ENCODE measurements at regions not wholly inside any gene's neighbourhood (a gene's known extent, or its start where the extent isn't known, plus 50 kb on each side); places are given as distances from the start of the nearest gene placed in this dataset.

DNA sequence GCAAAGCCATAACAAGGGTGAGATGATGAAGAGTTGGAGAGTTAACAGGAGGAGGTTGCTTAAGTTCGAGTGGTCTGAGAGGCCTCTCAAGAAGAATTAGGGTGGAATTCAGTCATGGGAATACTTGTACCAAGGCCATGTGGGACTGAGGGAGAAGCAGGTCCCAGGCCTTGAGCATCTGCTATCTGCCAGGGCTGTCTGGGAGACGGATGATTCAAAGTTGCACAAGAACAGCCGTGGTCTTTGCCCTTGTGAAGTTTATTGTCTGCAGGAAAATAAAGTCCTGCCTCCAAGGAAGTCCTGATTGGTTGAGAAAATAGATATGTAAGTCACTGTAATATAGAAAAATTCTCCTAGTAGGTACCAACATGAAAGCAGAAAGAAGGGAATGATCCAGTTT lies 178.8 kb upstream of the RFC3 start:
- no peak overlapping the region for H3K4me3 ChIP-seq
- in situ Hi-C loops (cut with MboI; ENCODE audit: low pct_unique_long_range_greater_than_20kb in 2 of 9, low sequenced_read_pairs in 9 of 9, unreplicated experiment in 9 of 9) = no loop called here
- peaks cover 25 to 26% of the 10 kb centered on the region in 2 donors for H3K4me1 ChIP-seq (replicated peaks in 1 of 2)
- 13 to 60% (median 27%) methylated on average over 1 to 3 of the region's 3 CpGs; no CpG with 5 or more reads in 1 of the 10 experiments for WGBS, 10 experiments
- no peak for ATAC-seq (replicated peaks in 6 of 8)
- no peak overlapping the region for H3K27ac ChIP-seq

DNA sequence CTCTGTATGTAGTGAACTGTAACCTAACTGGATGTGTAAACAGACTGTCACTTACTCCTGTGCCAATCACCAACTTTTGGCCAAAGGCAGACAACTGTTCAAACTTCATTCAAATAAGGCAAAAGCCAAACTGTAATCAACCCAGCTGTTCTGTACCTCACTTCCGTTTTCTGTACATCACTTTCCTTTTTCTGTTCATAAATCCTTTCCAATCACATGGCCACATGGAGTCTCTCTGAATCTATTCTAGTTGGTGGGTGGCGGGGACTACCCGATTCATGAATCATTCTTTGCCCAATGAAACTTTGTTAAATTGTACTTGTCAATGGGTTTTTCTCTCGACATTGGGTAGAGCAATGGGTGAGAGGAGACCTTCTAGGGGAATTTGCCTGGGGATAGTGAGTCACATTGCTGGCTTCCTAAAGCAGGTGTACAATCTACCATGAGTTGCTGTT lies 178.3 kb upstream of the RFC3 start:
- ATAC-seq (replicated peaks in 6 of 8) = no peak
- in situ Hi-C loops (cut with MboI; ENCODE audit: low pct_unique_long_range_greater_than_20kb in 2 of 9, low sequenced_read_pairs in 9 of 9, unreplicated experiment in 9 of 9) = no loop called here
- H3K4me1 ChIP-seq (replicated peaks in 1 of 2) = peaks cover 20 to 21% of the 10 kb centered on the region in 2 donors
- 84 to 100% (median 94%) methylated on average over 1 to 4 of the region's 4 CpGs; no CpG with 5 or more reads in 2 of the 10 experiments for WGBS, 10 experiments
- H3K27ac ChIP-seq = no peak overlapping the region
- H3K4me3 ChIP-seq = no peak overlapping the region

DNA sequence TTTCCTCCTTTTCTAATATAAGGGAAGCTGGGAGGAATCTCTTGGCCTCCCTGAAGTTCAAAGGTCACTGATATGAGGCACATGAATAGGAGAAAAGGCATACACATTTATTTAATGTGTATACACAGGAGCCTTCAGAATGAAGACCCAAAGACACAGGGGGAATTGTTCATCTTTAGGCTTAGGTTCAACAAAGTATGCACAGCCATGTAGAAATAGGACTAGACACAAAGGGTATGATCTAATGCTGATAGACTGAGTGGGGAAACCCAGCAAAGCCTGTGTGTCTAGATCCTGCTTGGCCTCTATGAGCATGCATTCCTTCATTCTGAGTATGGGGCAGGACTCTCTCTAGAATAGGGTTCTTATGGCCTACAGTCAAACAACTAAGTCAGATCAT lies 177.1 kb upstream of the RFC3 start:
- in situ Hi-C loops (cut with MboI; ENCODE audit: low pct_unique_long_range_greater_than_20kb in 2 of 9, low sequenced_read_pairs in 9 of 9, unreplicated experiment in 9 of 9) = no loop called here
- no peak overlapping the region for H3K27ac ChIP-seq
- peaks cover 18 to 20% of the 10 kb centered on the region in 2 donors for H3K4me1 ChIP-seq (replicated peaks in 1 of 2)
- no peak for ATAC-seq (replicated peaks in 6 of 8)
- H3K4me3 ChIP-seq = no peak overlapping the region

DNA sequence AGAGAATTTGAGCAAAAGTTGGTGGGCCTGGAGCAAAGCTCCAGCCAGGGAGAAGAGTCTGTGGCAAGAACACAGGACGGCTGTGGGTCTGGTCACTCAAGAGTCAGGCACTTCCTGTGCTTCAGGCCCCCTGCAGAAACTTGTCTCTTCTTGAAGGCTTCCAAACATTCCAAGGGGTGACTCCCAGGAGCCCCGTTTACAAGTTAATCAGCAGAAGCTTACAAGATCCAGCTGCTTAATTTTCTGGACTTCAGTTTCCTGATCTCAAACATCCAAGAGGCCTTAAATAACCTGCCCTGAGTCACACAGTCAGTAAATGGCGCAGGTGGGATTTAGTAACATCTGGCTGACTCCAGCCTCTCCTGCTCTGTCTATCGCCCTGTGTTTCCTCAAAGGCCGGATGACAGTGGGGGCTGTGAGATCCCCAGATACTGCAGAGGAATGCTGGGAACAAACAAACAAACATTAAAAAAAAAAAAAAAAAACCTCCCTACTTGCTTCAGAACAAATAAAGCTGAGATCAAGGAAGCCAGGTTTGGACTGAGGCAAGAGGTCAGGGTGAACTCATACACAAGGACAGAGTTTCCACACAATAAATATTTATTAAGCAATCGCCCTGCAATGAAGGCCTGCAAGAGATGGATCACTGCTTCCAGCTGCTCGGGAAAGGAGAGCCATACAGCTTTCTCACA lies 175.4 kb upstream of the RFC3 start:
- in situ Hi-C loops (cut with MboI; ENCODE audit: low pct_unique_long_range_greater_than_20kb in 2 of 9, low sequenced_read_pairs in 9 of 9, unreplicated experiment in 9 of 9) = no loop called here
- no peak overlapping the region for H3K4me3 ChIP-seq
- peaks cover 18 to 20% of the 10 kb centered on the region in 2 donors for H3K4me1 ChIP-seq (replicated peaks in 1 of 2)
- peak; percentile 55 to 94 (median 78) for ATAC-seq (replicated peaks in 6 of 8)
- H3K27ac ChIP-seq = no peak overlapping the region
- 0 to 97% (median 78%) methylated on average over 1 to 6 of the region's 7 CpGs for WGBS, 10 experiments

DNA sequence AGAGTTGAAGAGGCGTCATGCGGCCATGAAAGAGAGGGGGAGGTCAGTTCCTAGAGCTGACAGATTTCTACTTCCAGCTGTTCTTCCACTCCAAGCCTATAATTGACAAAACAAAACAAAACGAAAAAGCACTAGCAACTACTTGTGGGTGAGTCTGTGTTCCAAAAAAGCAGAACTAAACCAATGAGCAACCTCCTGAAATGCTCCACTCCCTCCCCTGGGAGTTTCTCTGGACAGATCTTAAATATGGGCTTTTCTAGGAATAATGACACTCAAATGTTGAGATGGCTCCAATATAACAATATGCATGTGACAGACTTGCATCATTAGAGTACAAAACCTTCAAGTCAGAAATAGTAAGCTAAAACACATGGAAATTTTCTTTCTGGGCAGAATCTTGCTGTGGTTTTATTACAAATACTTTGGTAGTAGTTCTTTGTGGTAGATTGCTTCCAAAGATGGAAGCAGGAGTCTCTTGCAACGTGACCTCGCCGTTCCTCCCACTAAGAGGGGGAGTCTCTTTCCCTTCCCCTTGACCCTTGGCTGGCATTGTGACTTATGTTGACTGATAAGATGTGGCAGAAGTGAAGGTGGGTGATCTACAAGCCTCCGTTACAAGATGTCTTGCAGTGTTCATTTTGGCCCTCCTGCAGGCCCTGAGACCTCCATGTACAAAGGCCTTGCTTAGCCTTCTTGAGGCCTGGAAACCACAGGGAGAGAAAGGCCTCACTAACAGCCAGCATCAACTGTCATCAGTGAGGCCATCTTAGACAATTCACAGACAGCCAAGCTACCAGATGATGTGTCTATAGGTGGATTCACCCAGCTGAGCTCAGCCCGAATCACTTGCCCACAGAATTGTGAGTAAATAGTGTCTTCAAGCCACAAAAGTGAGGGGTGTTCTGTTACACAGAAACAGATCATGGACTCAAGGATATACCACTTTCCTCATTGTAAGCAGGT lies 173.1 kb upstream of the RFC3 start:
- in situ Hi-C loops (cut with MboI; ENCODE audit: low pct_unique_long_range_greater_than_20kb in 2 of 9, low sequenced_read_pairs in 9 of 9, unreplicated experiment in 9 of 9) = no loop called here
- Histone ChIP-seq H3K4me3 (no peak overlapping the region), H3K27ac (no peak overlapping the region), H3K4me1 (replicated peaks in 1 of 2) (peaks cover 10 to 20% of the 10 kb centered on the region in 2 donors)
- peak in 2 of 8 experiments; percentile 4 for ATAC-seq (replicated peaks in 6 of 8)
- WGBS, 10 experiments = 43 to 100% (median 90%) methylated on average over 1 to 7 of the region's 8 CpGs

DNA sequence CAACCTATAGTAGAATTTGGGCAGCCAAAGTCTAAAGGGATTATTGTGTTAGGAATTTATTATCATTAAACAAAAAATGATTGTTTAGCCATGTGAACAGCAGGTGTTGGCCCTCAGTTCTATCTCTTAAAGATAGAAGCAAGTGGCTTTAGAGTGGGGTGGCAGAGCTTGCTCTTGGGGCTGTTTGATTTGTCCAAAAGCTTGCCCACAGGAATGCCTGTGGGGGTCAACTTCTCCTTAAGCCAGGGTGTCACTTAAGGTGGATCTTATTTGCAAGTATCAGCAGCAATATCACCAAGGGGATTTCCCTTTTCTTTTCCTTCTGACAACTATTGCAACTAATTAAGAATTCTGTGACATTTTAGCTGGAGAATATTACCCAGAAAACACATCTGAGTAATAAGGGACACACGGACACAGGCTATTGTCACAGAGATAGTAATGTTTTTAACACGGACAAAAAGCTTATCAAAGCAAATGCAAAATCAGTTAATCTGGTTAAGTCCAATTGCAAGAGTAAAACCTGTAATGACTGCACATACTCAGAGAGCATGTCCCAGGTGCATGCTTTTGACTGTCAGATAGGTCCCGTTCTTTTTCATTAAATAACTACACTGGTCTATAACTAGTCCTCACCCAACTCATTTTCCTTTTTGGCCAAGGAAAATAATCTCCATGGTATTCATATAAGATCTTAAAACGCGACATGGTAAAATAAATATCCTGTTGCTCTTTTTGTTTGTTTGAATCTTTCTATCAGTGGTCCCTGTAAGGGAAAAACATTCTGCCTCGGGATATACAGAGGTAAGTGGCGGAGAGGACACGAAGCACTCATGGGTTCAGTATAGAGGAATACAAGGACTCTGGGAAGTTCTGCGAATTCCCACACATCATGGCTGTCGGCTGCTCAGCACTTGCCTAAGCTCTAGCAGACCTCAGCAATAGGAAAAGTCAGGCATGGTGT lies 172.1 kb upstream of the RFC3 start:
- WGBS, 10 experiments = 87 to 100% (median 90%) methylated on average over 2 to 9 of the region's 10 CpGs; no CpG with 5 or more reads in 1 of the 10 experiments
- in situ Hi-C loops (cut with MboI; ENCODE audit: low pct_unique_long_range_greater_than_20kb in 2 of 9, low sequenced_read_pairs in 9 of 9, unreplicated experiment in 9 of 9) = no loop called here
- Histone ChIP-seq H3K4me1 (replicated peaks in 1 of 2) (peaks cover 10 to 14% of the 10 kb centered on the region in 2 donors), H3K27ac (no peak overlapping the region), H3K4me3 (no peak overlapping the region)
- no peak for ATAC-seq (replicated peaks in 6 of 8)

DNA sequence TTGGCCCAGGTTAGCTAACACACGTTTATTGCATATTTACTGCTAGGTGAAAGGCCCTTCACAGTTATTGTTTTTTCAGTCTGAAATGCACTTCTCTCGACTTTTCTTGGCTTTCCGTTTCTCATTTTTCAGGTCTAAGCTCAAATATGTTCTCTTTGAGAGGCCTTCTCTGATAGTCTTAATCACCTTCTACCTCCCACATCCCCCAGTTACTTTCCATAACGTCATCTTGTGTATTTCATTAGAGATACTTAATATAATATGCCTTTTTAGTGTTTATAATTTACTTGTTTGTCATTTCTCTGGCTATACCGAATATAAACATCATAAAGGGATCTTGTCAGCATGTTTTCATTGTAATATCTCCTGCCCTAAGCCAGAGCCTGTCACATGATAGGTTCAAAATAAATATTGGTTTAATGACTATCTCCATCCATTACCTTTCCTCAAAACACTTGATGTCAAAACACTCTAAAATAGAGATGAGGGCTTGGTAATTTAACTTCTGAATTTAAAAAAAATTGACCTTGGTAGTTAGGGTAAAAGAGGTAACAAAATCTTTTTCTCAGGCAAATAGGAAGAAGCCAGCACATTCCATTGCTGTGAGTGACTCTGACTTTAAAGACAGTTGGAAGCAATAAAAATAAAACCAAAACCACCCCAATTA lies 168.6 kb upstream of the RFC3 start:
- WGBS, 10 experiments = 26 to 98% (median 87%) methylated on average over 3 to 5 of the region's 5 CpGs
- H3K27ac ChIP-seq = no peak overlapping the region
- no peak for ATAC-seq (replicated peaks in 6 of 8)
- H3K4me3 ChIP-seq = no peak overlapping the region
- in situ Hi-C loops (cut with MboI; ENCODE audit: low pct_unique_long_range_greater_than_20kb in 2 of 9, low sequenced_read_pairs in 9 of 9, unreplicated experiment in 9 of 9) = no loop called here
- no peaks in the 10 kb centered on the region for H3K4me1 ChIP-seq (replicated peaks in 1 of 2)

DNA sequence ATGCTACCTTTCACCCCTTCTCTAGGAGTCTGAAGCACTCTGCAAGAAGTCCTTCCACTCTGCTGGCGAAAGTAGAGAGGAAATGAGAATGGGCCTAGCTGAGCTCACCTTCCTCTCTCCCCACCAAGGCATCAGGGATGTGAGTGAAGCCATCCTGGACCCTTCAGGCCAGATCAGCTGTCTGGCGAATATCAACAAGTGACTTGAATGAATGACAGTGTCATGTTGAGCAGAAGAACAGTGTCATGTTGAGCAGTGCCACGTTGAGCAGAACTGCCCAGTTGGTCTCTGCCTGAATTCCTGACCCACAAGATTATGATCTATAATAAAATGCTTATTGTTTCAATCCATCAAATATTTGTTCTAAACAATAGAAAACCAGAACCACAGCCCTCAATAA lies 166.2 kb upstream of the RFC3 start:
- Histone ChIP-seq H3K4me3 (no peak overlapping the region), H3K27ac (no peak overlapping the region), H3K4me1 (replicated peaks in 1 of 2) (no peaks in the 10 kb centered on the region)
- ATAC-seq (replicated peaks in 6 of 8) = no peak
- 25 to 100% (median 79%) methylated on average over 1 to 2 of the region's 3 CpGs; no CpG with 5 or more reads in 2 of the 10 experiments for WGBS, 10 experiments
- in situ Hi-C loops (cut with MboI; ENCODE audit: low pct_unique_long_range_greater_than_20kb in 2 of 9, low sequenced_read_pairs in 9 of 9, unreplicated experiment in 9 of 9) = no loop called here

DNA sequence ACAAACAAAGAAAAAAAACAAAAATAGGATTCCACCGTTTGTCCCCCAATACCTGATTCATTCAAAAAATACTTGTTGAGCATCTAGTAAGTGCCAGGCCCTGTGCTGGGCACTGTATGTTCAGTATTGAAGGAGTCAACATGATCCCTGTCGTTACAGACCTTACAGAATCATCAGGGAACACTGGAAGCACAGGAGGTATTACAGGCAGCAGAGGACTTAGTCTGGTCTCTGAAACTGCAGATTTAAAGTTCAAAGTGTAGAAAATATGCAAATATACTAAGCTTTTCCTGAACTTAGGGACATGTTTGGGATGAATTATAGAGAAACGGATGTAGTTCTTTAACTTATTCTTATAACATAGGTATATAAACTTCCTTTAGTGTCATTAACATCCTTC lies 160.7 kb upstream of the RFC3 start:
- no peak overlapping the region for H3K4me3 ChIP-seq
- no peak overlapping the region for H3K27ac ChIP-seq
- WGBS, 10 experiments = 68 to 100% (median 93%) methylated on average over 1 to 3 of the region's 3 CpGs; no CpG with 5 or more reads in 1 of the 10 experiments
- in situ Hi-C loops (cut with MboI; ENCODE audit: low pct_unique_long_range_greater_than_20kb in 2 of 9, low sequenced_read_pairs in 9 of 9, unreplicated experiment in 9 of 9) = no loop called here
- no peak for ATAC-seq (replicated peaks in 6 of 8)
- no peaks in the 10 kb centered on the region for H3K4me1 ChIP-seq (replicated peaks in 1 of 2)

DNA sequence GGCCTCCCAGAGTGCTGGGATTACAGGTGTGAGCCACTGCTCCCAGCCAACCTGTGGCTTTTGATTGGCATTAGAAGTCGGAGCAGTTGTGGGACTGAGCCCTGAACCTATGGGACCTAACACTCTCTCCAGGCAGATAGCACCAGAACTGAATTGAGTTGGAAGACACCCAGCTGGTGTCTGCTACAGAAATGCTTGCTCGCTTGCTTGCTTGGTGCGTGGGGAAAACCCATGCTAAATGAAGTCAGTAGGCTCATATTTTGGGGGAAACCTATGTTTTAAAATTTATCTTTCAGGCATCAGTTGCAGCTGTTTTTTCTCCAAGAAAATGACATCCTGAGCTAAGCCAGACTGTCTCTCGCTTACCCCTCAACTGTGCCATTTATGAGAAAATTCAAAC lies 158.5 kb upstream of the RFC3 start:
- ATAC-seq (replicated peaks in 6 of 8) = no peak
- in situ Hi-C loops (cut with MboI; ENCODE audit: low pct_unique_long_range_greater_than_20kb in 2 of 9, low sequenced_read_pairs in 9 of 9, unreplicated experiment in 9 of 9) = no loop called here
- H3K4me3 ChIP-seq = no peak overlapping the region
- H3K27ac ChIP-seq = no peak overlapping the region
- 62 to 100% (median 100%) methylated on average over 1 to 3 of the region's 4 CpGs; no CpG with 5 or more reads in 2 of the 10 experiments for WGBS, 10 experiments
- no peaks in the 10 kb centered on the region for H3K4me1 ChIP-seq (replicated peaks in 1 of 2)

DNA sequence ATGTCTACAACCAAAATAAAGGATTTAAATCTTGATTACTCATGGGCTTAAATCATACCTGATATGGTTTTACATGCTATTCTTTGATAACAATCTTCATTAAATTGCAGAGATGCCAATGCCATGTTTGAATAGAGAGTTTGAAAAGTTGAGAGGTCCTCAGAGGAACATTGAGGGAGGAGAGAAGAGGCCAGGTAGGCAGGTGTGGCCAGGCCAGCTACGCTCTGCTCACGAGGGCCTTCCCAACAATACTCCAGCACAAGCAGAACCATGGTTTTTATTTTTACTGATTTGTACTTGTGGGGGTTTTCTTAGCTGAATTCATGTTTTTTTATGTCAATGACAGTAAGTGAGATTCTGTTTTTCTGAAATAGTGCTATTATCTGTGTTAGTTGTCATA lies 158.1 kb upstream of the RFC3 start:
- H3K4me3 ChIP-seq = no peak overlapping the region
- H3K27ac ChIP-seq = no peak overlapping the region
- in situ Hi-C loops (cut with MboI; ENCODE audit: low pct_unique_long_range_greater_than_20kb in 2 of 9, low sequenced_read_pairs in 9 of 9, unreplicated experiment in 9 of 9) = no loop called here
- ATAC-seq (replicated peaks in 6 of 8) = no peak
- H3K4me1 ChIP-seq (replicated peaks in 1 of 2) = no peaks in the 10 kb centered on the region
- WGBS, 10 experiments = 80 to 100% (median 94%) methylated on average over 1 to 2 of the region's 2 CpGs; no CpG with 5 or more reads in 3 of the 10 experiments

DNA sequence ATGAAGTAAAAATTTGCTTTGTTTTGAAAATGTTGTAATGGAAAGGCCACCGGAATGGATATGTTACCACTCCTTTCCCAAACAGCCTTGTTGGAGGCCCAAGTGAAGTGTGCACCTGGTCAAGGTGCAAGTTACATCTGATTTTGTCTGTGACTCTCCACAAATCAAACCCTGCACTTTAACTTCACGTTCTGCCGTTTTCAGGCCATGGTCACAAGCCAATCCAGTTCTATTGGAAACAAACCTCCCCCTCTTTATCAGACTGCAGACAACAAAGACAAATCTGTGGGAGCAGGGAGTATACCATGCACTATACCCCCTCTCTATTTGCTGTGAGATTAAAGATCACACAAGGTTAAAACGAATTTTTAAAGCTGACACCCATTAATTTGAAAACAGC lies 155.6 kb upstream of the RFC3 start:
- in situ Hi-C loops (cut with MboI; ENCODE audit: low pct_unique_long_range_greater_than_20kb in 2 of 9, low sequenced_read_pairs in 9 of 9, unreplicated experiment in 9 of 9) = no loop called here
- Histone ChIP-seq H3K4me1 (replicated peaks in 1 of 2) (peaks cover 0 to 6% of the 10 kb centered on the region in 2 donors), H3K27ac (no peak overlapping the region), H3K4me3 (no peak overlapping the region)
- no peak for ATAC-seq (replicated peaks in 6 of 8)
- WGBS, 10 experiments = 30 to 100% (median 74%) methylated on average over 2 to 4 of the region's 4 CpGs; no CpG with 5 or more reads in 2 of the 10 experiments

Data from motor neuron (in vitro differentiated cells).